Panc1 (cell line): ENCODE measurements at regions not wholly inside any gene's neighbourhood (a gene's known extent, or its start where the extent isn't known, plus 50 kb on each side); places are given as distances from the start of the nearest gene placed in this dataset.

Experiments
- ATAC-seq: fragments of 200-7000 bp; cut with Tn5 transposase; 2 replicates; pipeline ENCODE4 v1.9.1; 2020; ENCODE audit warnings: mild to moderate bottlenecking, moderate library complexity
- BruUV-seq: library from RNA; stranded (reverse); fragments of 400-500 nt; replicated peaks from 2 replicates; lab custom pipeline; 2021; lab: Mats Ljungman, UMichigan
- CTCF ChIA-PET: fragments of 300-600 bp; sonication (Branson Sonifier 250); formaldehyde crosslinking; loops from one replicate; lab custom pipeline; 2022; ENCODE audit warnings: antibody characterized with exemption; lab: Charles Lee
- POLR2A ChIA-PET: fragments of 300-600 bp; sonication (Branson Sonifier 250); formaldehyde crosslinking; loops from one replicate; lab custom pipeline; 2022; ENCODE audit warnings: antibody characterized with exemption; lab: Charles Lee
- DNase-seq: peaks from one replicate; pipeline ENCODE4 v3.0.0-alpha.2; 2010; ENCODE audit warnings: low read depth, low spot score
- H3K27ac ChIP-seq: 2 replicates; pipeline ENCODE4 v1.5.1; 2011; ENCODE audit warnings: mild to moderate bottlenecking, low read length, inconsistent platforms
- H3K27me3 ChIP-seq: fragments of 200-500 bp; sonication (Bioruptor generic); 2 replicates; pipeline ENCODE4 v1.6.0; 2014; ENCODE audit warnings: low read length, inconsistent platforms; ENCODE audit not compliant: control insufficient read depth, insufficient read depth
- H3K36me3 ChIP-seq: fragments of 200-500 bp; sonication (Bioruptor generic); 2 replicates; pipeline ENCODE4 v1.5.1; 2014; ENCODE audit warnings: inconsistent platforms, mild to moderate bottlenecking, low read length, moderate library complexity; ENCODE audit not compliant: control insufficient read depth, insufficient read depth
- H3K4me1 ChIP-seq: 2 replicates; pipeline ENCODE4 v1.5.1; 2011; ENCODE audit warnings: inconsistent platforms, mild to moderate bottlenecking, low read length, moderate library complexity; ENCODE audit not compliant: control insufficient read depth, insufficient read depth
- H3K4me3 ChIP-seq, 2 experiments: 2 replicates each; pipeline ENCODE4 v1.5.1; 2011 to 2012; ENCODE audit warnings: low read depth in 2 of 2, low read length in 2 of 2, mild to moderate bottlenecking in 2 of 2, inconsistent platforms in 1 of 2, moderate library complexity in 1 of 2
- H3K9me3 ChIP-seq: fragments of 200-500 bp; sonication (Bioruptor generic); 2 replicates; pipeline ENCODE4 v1.5.1; 2014; ENCODE audit warnings: low read depth, mild to moderate bottlenecking, inconsistent platforms, low read length, moderate library complexity; ENCODE audit not compliant: control insufficient read depth, insufficient read depth
- CTCF ChIP-seq: fragments of 450-650 bp; IDR thresholded peaks from 2 replicates; pipeline ENCODE4 v1.5.1; 2017; ENCODE audit warnings: mild to moderate bottlenecking
- POLR2AphosphoS5 ChIP-seq: IDR thresholded peaks from 2 replicates; pipeline ENCODE4 v1.6.1; 2012; ENCODE audit warnings: mild to moderate bottlenecking, low read depth, low read length, moderate library complexity
- REST ChIP-seq, 2 experiments: IDR thresholded peaks; 2 replicates each; pipeline ENCODE4 v1.6.1; 2011 to 2012; ENCODE audit warnings: low read depth in 2 of 2, control low read depth in 1 of 2, low read length in 1 of 2, mild to moderate bottlenecking in 1 of 2, moderate library complexity in 1 of 2; ENCODE audit not compliant: insufficient read depth in 1 of 2
- SIN3A ChIP-seq: IDR thresholded peaks from 2 replicates; pipeline ENCODE4 v1.6.1; 2012; ENCODE audit warnings: low read depth, mild to moderate bottlenecking, low read length, moderate library complexity, borderline replicate concordance; ENCODE audit not compliant: insufficient read depth
- TCF7L2 ChIP-seq: IDR thresholded peaks from 2 replicates; pipeline ENCODE4 v1.6.1; 2011; ENCODE audit warnings: mild to moderate bottlenecking, low read depth, low read length, inconsistent platforms
- in situ Hi-C: cut with HindIII; loops from 2 replicates; pipeline ENCODE4 v1.10.0; 2016; ENCODE audit warnings: low sequenced_read_pairs, low pct_unique_long_range_greater_than_20kb
- intact Hi-C: fragments of 100-400 bp; cut with micrococcal nuclease; formaldehyde crosslinking; loops from one replicate; pipeline ENCODE4 v1.10.0; 2022; ENCODE audit not compliant: unreplicated experiment

GRCh38 chr5:116992681-116993080, 418.1 kb upstream of the SEMA6A start:
- CTCF ChIA-PET: no interaction called here
- no peaks in the 10 kb centered on the region for H3K4me1 ChIP-seq
- H3K27ac ChIP-seq: no peak overlapping the region
- H3K9me3 ChIP-seq: no peaks in the 10 kb centered on the region
- intact Hi-C loops (no loop called here), in situ Hi-C loops (no loop called here)
- no TSS peak for BruUV-seq
- POLR2A ChIA-PET: no interaction called here
- no peak overlapping the region for H3K4me3 ChIP-seq
- ATAC-seq (no peak), DNase-seq (no peak)
- H3K27me3 ChIP-seq: no peaks in the 10 kb centered on the region
- TF ChIP-seq POLR2AphosphoS5 (no peak), REST (IDR thresholded peaks at IDR 0.05; ENCODE audit: insufficient read depth in 1 of 2, low read depth in 2 of 2, low read length in 1 of 2) (no peak), SIN3A (no peak), CTCF (no peak), TCF7L2 (no peak)
- H3K36me3 ChIP-seq: no peaks in the 10 kb centered on the region

GRCh38 chr5:116989995-116990394, 415.4 kb upstream of the SEMA6A start:
- H3K4me3 ChIP-seq: no peak overlapping the region
- DNase-seq: no peak
- in situ Hi-C loops (no loop called here), intact Hi-C loops (no loop called here)
- BruUV-seq: no TSS peak
- H3K9me3 ChIP-seq: no peaks in the 10 kb centered on the region
- no peak overlapping the region for H3K27ac ChIP-seq
- no peak for ATAC-seq
- no peaks in the 10 kb centered on the region for H3K4me1 ChIP-seq
- POLR2A ChIA-PET: no interaction called here
- CTCF ChIA-PET: no interaction called here
- no peaks in the 10 kb centered on the region for H3K36me3 ChIP-seq
- H3K27me3 ChIP-seq: no peaks in the 10 kb centered on the region
- TF ChIP-seq POLR2AphosphoS5: no peak

- no peak for DNase-seq
- CTCF ChIA-PET: interaction anchor here (0.6 kb wide), 1 partner anchor 54 kb away, joined by 4 read pairs; no protein-coding TSS in a partner anchor
- H3K9me3 ChIP-seq: no peaks in the 10 kb centered on the region
- H3K4me1 ChIP-seq: no peaks in the 10 kb centered on the region
- TF ChIP-seq POLR2AphosphoS5 (no peak), SIN3A (no peak), REST (IDR thresholded peaks at IDR 0.05; ENCODE audit: insufficient read depth in 1 of 2, low read depth in 2 of 2, low read length in 1 of 2) (no peak), CTCF (no peak), TCF7L2 (no peak)
- BruUV-seq: no TSS peak
- H3K27ac ChIP-seq: no peak overlapping the region
- POLR2A ChIA-PET: no interaction called here
- no peaks in the 10 kb centered on the region for H3K36me3 ChIP-seq
- in situ Hi-C loops: no loop called here
- ATAC-seq: no peak
- H3K27me3 ChIP-seq: no peaks in the 10 kb centered on the region
- intact Hi-C loops: no loop called here
- H3K4me3 ChIP-seq: no peak overlapping the region
These were observed 407.4 kb upstream of the SEMA6A start for GRCh38 chr5:116982035-116982434.
